WTC11 (cell line): ENCODE measurements at regions not wholly inside any gene's neighbourhood (a gene's known extent, or its start where the extent isn't known, plus 50 kb on each side); places are given as distances from the start of the nearest gene placed in this dataset.

ENCODE experiments used
- ATAC-seq: fragments of 200-7000 bp; cut with Tn5 transposase; 2 replicates; pipeline ENCODE4 v1.10.0; 2021; ENCODE audit warnings: mild to moderate bottlenecking, moderate library complexity
- CTCF ChIA-PET: fragments of 300-600 bp; sonication (Branson Sonifier 250); formaldehyde crosslinking; loops from one replicate; lab custom pipeline; 2021; ENCODE audit warnings: antibody characterized with exemption; lab: Charles Lee
- POLR2A ChIA-PET: fragments of 350-600 bp; sonication (Branson Sonifier 250); formaldehyde crosslinking; loops from one replicate; lab custom pipeline; 2021; ENCODE audit warnings: antibody characterized with exemption; lab: Charles Lee
- DNase-seq: peaks from one replicate; pipeline ENCODE4 v3.0.0; 2021; ENCODE audit warnings: low spot score
- H3K27ac Mint-ChIP-seq: 2 replicates; pipeline ENCODE4 v1.8.0; 2021; ENCODE audit warnings: mixed read lengths
- H3K27me3 Mint-ChIP-seq: 2 replicates; pipeline ENCODE4 v1.8.0; 2021; ENCODE audit warnings: low read depth, mild to moderate bottlenecking, moderate library complexity, mixed read lengths
- H3K36me3 Mint-ChIP-seq: 2 replicates; pipeline ENCODE4 v1.8.0; 2021; ENCODE audit warnings: mixed read lengths
- H3K4me1 Mint-ChIP-seq: 2 replicates; pipeline ENCODE4 v1.8.0; 2022; ENCODE audit warnings: mixed read lengths
- H3K4me3 Mint-ChIP-seq: 2 replicates; pipeline ENCODE4 v1.8.0; 2021; ENCODE audit warnings: mild to moderate bottlenecking, moderate library complexity, mixed read lengths
- H3K9me3 Mint-ChIP-seq: 2 replicates; pipeline ENCODE4 v1.8.0; 2021; ENCODE audit warnings: mixed read lengths
- FOXJ3 ChIP-seq: sonication (generic); formaldehyde crosslinking; IDR thresholded peaks from 2 replicates; pipeline ENCODE4 v1.9.0; 2021; ENCODE audit warnings: missing genetic modification reagents, mild to moderate bottlenecking, borderline replicate concordance
- GABPB1 ChIP-seq: sonication (generic); formaldehyde crosslinking; IDR thresholded peaks from 2 replicates; pipeline ENCODE4 v1.8.1; 2023; ENCODE audit warnings: mild to moderate bottlenecking, missing genetic modification reagents
- GRHL2 ChIP-seq: fragments of 250-450 bp; sonication (Bioruptor Pico); IDR thresholded peaks from 2 replicates; pipeline ENCODE4 v1.8.0; 2022; ENCODE audit warnings: mild to moderate bottlenecking, moderate library complexity; ENCODE audit not compliant: insufficient replicate concordance, severe bottlenecking
- HMGA2 ChIP-seq: fragments of 250-450 bp; sonication (Bioruptor Pico); IDR thresholded peaks from 2 replicates; pipeline ENCODE4 v1.4.0; 2021; ENCODE audit warnings: mild to moderate bottlenecking, moderate library complexity
- IRF2 ChIP-seq: sonication (generic); formaldehyde crosslinking; IDR thresholded peaks from 2 replicates; pipeline ENCODE4 v1.8.0; 2022; ENCODE audit warnings: low read depth, missing genetic modification reagents, borderline replicate concordance
- NFE2L1 ChIP-seq: sonication (generic); formaldehyde crosslinking; IDR thresholded peaks from 2 replicates; pipeline ENCODE4 v1.8.1; 2023; ENCODE audit warnings: missing genetic modification reagents
- NR2C2 ChIP-seq: sonication (generic); formaldehyde crosslinking; IDR thresholded peaks from 2 replicates; pipeline ENCODE4 v1.8.0; 2022; ENCODE audit warnings: mild to moderate bottlenecking, missing genetic modification reagents
- TEAD1 ChIP-seq: sonication (generic); formaldehyde crosslinking; IDR thresholded peaks from 2 replicates; pipeline ENCODE4 v1.8.0; 2022; ENCODE audit warnings: mild to moderate bottlenecking, missing genetic modification reagents
- TEAD4 ChIP-seq: sonication (generic); formaldehyde crosslinking; IDR thresholded peaks from 2 replicates; pipeline ENCODE4 v1.8.0; 2022; ENCODE audit warnings: mild to moderate bottlenecking, missing genetic modification reagents
- ZBTB21 ChIP-seq: sonication (generic); formaldehyde crosslinking; IDR thresholded peaks from 2 replicates; pipeline ENCODE4 v1.8.1; 2023; ENCODE audit warnings: mild to moderate bottlenecking, missing genetic modification reagents, borderline replicate concordance
- TF ChIP-seq, protein P1 (sequence below): fragments of 250-450 bp; sonication (Bioruptor Pico); IDR thresholded peaks from 2 replicates; pipeline ENCODE4 v2.1.2; 2022; ENCODE audit warnings: mild to moderate bottlenecking, moderate library complexity
- TF ChIP-seq, protein P2 (sequence below): sonication (generic); formaldehyde crosslinking; IDR thresholded peaks from 2 replicates; pipeline ENCODE4 v1.8.1; 2023; ENCODE audit warnings: mild to moderate bottlenecking, missing genetic modification reagents, borderline replicate concordance
- TF ChIP-seq, protein P3 (sequence below): sonication (generic); formaldehyde crosslinking; IDR thresholded peaks from 2 replicates; pipeline ENCODE4 v1.8.0; 2022; ENCODE audit warnings: mild to moderate bottlenecking, missing genetic modification reagents
- TF ChIP-seq, protein P4 (sequence below): sonication (generic); formaldehyde crosslinking; conservative IDR thresholded peaks from 2 replicates; pipeline ENCODE4 v1.8.1; 2022; ENCODE audit warnings: mild to moderate bottlenecking, missing genetic modification reagents
- TF ChIP-seq, protein P5 (sequence below): sonication (generic); formaldehyde crosslinking; IDR thresholded peaks from 2 replicates; pipeline ENCODE4 v1.8.1; 2022; ENCODE audit warnings: mild to moderate bottlenecking, moderate library complexity, missing genetic modification reagents
- TF ChIP-seq, protein P6 (sequence below): fragments of 250-450 bp; sonication (Bioruptor Pico); conservative IDR thresholded peaks from 2 replicates; pipeline ENCODE4 v1.9.0; 2021; ENCODE audit warnings: mild to moderate bottlenecking
- TF ChIP-seq, protein P7 (sequence below): sonication (generic); formaldehyde crosslinking; IDR thresholded peaks from 2 replicates; pipeline ENCODE4 v1.8.1; 2023; ENCODE audit warnings: mild to moderate bottlenecking, missing genetic modification reagents
- TF ChIP-seq, protein P8 (sequence below): sonication (generic); formaldehyde crosslinking; conservative IDR thresholded peaks from 2 replicates; pipeline ENCODE4 v1.8.1; 2023; ENCODE audit warnings: mild to moderate bottlenecking, low read depth, missing genetic modification reagents, moderate library complexity

DNA sequence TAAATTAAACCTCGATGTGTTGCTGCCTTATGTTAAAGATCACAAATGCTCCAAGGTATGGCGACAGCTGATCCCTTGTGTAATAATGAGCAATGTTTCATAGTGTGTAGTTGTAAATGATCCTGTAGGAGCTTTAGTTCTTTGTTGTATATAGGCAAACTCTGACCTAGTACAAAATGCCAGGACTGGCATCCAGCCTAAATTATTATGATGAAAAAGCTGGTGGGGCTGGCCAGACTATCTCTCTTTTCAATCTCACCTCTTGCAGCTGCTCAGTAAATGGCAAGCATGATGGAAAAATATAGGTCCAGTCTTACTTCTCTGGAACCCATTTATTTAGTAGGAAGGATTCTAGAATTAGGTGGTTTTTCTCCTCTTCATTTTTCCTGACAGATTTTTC lies 345.1 kb upstream of the C11orf87 start (continued):
- TF ChIP-seq, protein P1, sequence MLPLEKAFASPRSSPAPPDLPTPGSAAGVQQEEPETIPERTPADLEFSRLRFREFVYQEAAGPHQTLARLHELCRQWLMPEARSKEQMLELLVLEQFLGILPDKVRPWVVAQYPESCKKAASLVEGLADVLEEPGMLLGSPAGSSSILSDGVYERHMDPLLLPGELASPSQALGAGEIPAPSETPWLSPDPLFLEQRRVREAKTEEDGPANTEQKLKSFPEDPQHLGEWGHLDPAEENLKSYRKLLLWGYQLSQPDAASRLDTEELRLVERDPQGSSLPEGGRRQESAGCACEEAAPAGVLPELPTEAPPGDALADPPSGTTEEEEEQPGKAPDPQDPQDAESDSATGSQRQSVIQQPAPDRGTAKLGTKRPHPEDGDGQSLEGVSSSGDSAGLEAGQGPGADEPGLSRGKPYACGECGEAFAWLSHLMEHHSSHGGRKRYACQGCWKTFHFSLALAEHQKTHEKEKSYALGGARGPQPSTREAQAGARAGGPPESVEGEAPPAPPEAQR: no peak
- TF ChIP-seq NFE2L1 (no peak), GABPB1 (CRISPR knock-in tag) (no peak)
- TF ChIP-seq, protein P2, sequence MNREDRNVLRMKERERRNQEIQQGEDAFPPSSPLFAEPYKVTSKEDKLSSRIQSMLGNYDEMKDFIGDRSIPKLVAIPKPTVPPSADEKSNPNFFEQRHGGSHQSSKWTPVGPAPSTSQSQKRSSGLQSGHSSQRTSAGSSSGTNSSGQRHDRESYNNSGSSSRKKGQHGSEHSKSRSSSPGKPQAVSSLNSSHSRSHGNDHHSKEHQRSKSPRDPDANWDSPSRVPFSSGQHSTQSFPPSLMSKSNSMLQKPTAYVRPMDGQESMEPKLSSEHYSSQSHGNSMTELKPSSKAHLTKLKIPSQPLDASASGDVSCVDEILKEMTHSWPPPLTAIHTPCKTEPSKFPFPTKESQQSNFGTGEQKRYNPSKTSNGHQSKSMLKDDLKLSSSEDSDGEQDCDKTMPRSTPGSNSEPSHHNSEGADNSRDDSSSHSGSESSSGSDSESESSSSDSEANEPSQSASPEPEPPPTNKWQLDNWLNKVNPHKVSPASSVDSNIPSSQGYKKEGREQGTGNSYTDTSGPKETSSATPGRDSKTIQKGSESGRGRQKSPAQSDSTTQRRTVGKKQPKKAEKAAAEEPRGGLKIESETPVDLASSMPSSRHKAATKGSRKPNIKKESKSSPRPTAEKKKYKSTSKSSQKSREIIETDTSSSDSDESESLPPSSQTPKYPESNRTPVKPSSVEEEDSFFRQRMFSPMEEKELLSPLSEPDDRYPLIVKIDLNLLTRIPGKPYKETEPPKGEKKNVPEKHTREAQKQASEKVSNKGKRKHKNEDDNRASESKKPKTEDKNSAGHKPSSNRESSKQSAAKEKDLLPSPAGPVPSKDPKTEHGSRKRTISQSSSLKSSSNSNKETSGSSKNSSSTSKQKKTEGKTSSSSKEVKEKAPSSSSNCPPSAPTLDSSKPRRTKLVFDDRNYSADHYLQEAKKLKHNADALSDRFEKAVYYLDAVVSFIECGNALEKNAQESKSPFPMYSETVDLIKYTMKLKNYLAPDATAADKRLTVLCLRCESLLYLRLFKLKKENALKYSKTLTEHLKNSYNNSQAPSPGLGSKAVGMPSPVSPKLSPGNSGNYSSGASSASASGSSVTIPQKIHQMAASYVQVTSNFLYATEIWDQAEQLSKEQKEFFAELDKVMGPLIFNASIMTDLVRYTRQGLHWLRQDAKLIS (CRISPR knock-in tag): no peak
- TF ChIP-seq, protein P3, sequence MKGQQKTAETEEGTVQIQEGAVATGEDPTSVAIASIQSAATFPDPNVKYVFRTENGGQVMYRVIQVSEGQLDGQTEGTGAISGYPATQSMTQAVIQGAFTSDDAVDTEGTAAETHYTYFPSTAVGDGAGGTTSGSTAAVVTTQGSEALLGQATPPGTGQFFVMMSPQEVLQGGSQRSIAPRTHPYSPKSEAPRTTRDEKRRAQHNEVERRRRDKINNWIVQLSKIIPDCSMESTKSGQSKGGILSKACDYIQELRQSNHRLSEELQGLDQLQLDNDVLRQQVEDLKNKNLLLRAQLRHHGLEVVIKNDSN (CRISPR knock-in tag): no peak

DNA sequence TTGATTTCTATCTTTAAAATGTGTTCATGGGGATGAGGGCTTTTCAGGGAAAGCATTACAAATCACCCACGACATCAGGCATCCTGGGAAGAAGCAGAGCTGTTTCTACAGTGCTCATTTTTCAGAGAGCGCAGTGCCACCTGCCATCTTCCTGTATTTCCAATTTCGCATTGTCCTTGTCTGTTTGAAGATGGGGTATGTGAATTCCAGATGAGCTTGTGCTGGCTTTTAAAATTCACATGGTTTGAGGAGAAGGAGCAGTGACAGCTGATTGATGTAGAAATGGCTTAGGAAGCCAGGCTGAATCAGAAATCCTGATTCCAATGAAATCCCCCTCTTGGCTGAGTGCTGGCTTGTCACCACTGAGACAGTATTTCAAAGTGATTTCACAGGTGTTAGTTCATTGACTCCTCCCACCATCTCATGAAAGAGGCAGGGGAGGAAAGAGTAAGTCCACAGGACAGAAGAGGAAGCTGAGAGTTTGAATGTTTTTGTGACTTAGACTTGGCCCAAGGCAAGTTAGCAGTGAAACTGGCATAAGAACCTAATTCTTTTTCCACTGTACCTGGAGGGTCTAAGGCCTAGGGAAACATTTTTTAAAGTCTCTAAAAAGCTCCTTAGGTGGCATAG lies 344.6 kb upstream of the C11orf87 start:
- no peaks in the 10 kb centered on the region for H3K4me1 Mint-ChIP-seq
- DNase-seq (no peak), ATAC-seq (no peak)
- H3K27me3 Mint-ChIP-seq: no peaks in the 10 kb centered on the region
- H3K4me3 Mint-ChIP-seq: no peak overlapping the region
- no peak overlapping the region for H3K27ac Mint-ChIP-seq
- TF ChIP-seq NR2C2 (no peak), GRHL2 (CRISPR knock-in tag) (no peak), IRF2 (CRISPR knock-in tag) (no peak), HMGA2 (no peak), ZBTB21 (no peak), TEAD1 (no peak), TEAD4 (no peak), FOXJ3 (CRISPR knock-in tag) (no peak)
- TF ChIP-seq, protein P4, sequence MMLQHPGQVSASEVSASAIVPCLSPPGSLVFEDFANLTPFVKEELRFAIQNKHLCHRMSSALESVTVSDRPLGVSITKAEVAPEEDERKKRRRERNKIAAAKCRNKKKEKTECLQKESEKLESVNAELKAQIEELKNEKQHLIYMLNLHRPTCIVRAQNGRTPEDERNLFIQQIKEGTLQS: no peak
- TF ChIP-seq, protein P5, sequence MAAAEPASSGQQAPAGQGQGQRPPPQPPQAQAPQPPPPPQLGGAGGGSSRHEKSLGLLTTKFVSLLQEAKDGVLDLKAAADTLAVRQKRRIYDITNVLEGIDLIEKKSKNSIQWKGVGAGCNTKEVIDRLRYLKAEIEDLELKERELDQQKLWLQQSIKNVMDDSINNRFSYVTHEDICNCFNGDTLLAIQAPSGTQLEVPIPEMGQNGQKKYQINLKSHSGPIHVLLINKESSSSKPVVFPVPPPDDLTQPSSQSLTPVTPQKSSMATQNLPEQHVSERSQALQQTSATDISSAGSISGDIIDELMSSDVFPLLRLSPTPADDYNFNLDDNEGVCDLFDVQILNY: no peak
- TF ChIP-seq, protein P6, sequence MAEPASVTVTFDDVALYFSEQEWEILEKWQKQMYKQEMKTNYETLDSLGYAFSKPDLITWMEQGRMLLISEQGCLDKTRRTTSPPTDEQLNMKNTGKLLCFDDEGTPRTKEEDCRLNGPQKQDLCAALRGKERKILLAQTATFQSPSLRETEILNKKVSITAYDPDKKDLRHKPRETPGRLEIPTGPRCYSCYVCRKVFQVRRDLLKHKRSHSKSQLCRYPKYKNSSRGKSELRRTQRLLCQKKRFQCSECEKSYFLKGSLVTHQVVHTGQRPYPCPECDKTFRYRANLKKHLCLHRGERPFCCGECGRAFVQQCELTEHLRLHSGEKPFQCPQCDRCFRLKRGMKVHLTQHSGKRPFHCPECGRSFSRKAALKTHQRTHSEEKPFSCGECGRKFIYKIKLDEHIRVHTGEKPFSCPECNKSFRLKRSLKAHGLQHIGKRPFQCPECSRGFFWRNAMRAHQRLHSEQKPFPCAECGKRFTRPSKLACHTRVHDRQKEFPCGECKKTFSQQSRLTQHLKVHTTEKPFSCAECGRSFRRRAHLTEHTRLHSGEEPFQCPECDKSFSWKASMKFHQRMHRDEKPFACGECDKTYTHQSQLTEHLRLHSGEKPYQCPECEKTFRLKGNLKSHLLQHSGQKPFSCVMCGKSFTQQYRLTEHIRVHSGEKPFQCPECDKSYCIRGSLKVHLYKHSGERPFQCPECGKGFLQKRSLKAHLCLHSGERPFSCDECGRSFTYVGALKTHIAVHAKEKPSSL: no peak
- TF ChIP-seq, protein P3 (CRISPR knock-in tag): no peak
- TF ChIP-seq, protein P7, sequence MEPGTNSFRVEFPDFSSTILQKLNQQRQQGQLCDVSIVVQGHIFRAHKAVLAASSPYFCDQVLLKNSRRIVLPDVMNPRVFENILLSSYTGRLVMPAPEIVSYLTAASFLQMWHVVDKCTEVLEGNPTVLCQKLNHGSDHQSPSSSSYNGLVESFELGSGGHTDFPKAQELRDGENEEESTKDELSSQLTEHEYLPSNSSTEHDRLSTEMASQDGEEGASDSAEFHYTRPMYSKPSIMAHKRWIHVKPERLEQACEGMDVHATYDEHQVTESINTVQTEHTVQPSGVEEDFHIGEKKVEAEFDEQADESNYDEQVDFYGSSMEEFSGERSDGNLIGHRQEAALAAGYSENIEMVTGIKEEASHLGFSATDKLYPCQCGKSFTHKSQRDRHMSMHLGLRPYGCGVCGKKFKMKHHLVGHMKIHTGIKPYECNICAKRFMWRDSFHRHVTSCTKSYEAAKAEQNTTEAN (CRISPR knock-in tag): no peak
- TF ChIP-seq, protein P8, sequence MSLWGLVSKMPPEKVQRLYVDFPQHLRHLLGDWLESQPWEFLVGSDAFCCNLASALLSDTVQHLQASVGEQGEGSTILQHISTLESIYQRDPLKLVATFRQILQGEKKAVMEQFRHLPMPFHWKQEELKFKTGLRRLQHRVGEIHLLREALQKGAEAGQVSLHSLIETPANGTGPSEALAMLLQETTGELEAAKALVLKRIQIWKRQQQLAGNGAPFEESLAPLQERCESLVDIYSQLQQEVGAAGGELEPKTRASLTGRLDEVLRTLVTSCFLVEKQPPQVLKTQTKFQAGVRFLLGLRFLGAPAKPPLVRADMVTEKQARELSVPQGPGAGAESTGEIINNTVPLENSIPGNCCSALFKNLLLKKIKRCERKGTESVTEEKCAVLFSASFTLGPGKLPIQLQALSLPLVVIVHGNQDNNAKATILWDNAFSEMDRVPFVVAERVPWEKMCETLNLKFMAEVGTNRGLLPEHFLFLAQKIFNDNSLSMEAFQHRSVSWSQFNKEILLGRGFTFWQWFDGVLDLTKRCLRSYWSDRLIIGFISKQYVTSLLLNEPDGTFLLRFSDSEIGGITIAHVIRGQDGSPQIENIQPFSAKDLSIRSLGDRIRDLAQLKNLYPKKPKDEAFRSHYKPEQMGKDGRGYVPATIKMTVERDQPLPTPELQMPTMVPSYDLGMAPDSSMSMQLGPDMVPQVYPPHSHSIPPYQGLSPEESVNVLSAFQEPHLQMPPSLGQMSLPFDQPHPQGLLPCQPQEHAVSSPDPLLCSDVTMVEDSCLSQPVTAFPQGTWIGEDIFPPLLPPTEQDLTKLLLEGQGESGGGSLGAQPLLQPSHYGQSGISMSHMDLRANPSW: no peak
- no peaks in the 10 kb centered on the region for H3K36me3 Mint-ChIP-seq
- H3K9me3 Mint-ChIP-seq: peaks cover 6% of the 10 kb centered on the region; the same call in 1 of the 2 replicates
- ChIA-PET CTCF (no interaction called here), POLR2A (no interaction called here)
